Upper lobe of left lung (tissue), 4 donors: ENCODE measurements at regions not wholly inside any gene's neighbourhood (a gene's known extent, or its start where the extent isn't known, plus 50 kb on each side); places are given as distances from the start of the nearest gene placed in this dataset.

Experiments used
- CTCF ChIP-seq, 6 experiments: fragments of 450-650 bp in 4 of 6; fragments of 200-600 bp in 2 of 6; sonication (generic) in 2 of 6; IDR thresholded peaks; one replicate each; pipeline ENCODE4 v1.5.1; 2016 to 2019; ENCODE audit warnings: antibody characterized with exemption in 6 of 6
- EP300 ChIP-seq, 4 donors: sonication (generic); formaldehyde crosslinking; IDR thresholded peaks; one replicate each; pipeline ENCODE4 v1.5.1; 2017; ENCODE audit warnings: antibody characterized with exemption in 4 of 4, control low read depth in 2 of 4
- POLR2A ChIP-seq, 4 donors: fragments of 450-650 bp; IDR thresholded peaks; one replicate each; pipeline ENCODE4 v1.5.1; 2016 to 2017; ENCODE audit warnings: antibody characterized with exemption in 4 of 4, mild to moderate bottlenecking in 2 of 4
- POLR2AphosphoS5 ChIP-seq, 2 donors: sonication (generic); formaldehyde crosslinking; IDR thresholded peaks; one replicate each; pipeline ENCODE4 v1.5.1; 2017; ENCODE audit warnings: antibody characterized with exemption in 2 of 2

- TF ChIP-seq CTCF (IDR thresholded peaks at IDR 0.05) (no peak), POLR2AphosphoS5 (IDR thresholded peaks at IDR 0.05) (no peak), EP300 (IDR thresholded peaks at IDR 0.05) (no peak), POLR2A (IDR thresholded peaks at IDR 0.05) (no peak)
Observed at GRCh38 chr7:42373285-42373684, 136.3 kb upstream of the GLI3 start.
